ENCODE measurements at regions not wholly inside any gene's neighbourhood (a gene's known extent, or its start where the extent isn't known, plus 50 kb on each side); places are given as distances from the start of the nearest gene placed in this dataset.
"Not testable (repeated sequence)": the region's sequence is repeated elsewhere in the genome, so short reads cannot be mapped to it uniquely, and the experiment has no call there.

GRCh38 chr1:232702911-232703310, 73.0 kb upstream of the SIPA1L2 start:
- ATAC-seq (no peak), DNase-seq (no peak)
- Mint-ChIP-seq H3K4me3 (no peak overlapping the region), H3K27me3 (peaks cover 8% of the 10 kb centered on the region), H3K27ac (no peak overlapping the region), H3K4me1 (no peaks in the 10 kb centered on the region), H3K36me3 (ENCODE audit: low read depth) (no peaks in the 10 kb centered on the region)
- no peaks in the 10 kb centered on the region for H3K9me3 ChIP-seq (ENCODE audit: control insufficient read depth, low read length, poor library complexity, severe bottlenecking)

- H3K9me3 ChIP-seq (ENCODE audit: control insufficient read depth, low read length, poor library complexity, severe bottlenecking), result no peaks in the 10 kb centered on the region
- Mint-ChIP-seq H3K36me3 (ENCODE audit: low read depth) (no peaks in the 10 kb centered on the region), H3K4me3 (no peak overlapping the region), H3K4me1 (no peaks in the 10 kb centered on the region), H3K27ac (no peak overlapping the region), H3K27me3 (peaks cover 8% of the 10 kb centered on the region)
- DNase-seq (no peak), ATAC-seq (no peak)
These were observed 74.3 kb upstream of the SIPA1L2 start for GRCh38 chr1:232704256-232704655.

- DNase-seq (no peak), ATAC-seq (no peak)
- Mint-ChIP-seq H3K36me3 (ENCODE audit: low read depth) (no peaks in the 10 kb centered on the region), H3K27me3 (peaks cover 8% of the 10 kb centered on the region), H3K4me3 (no peak overlapping the region), H3K27ac (no peak overlapping the region), H3K4me1 (no peaks in the 10 kb centered on the region)
- H3K9me3 ChIP-seq (ENCODE audit: control insufficient read depth, low read length, poor library complexity, severe bottlenecking), result no peaks in the 10 kb centered on the region
These were observed 75.1 kb upstream of the SIPA1L2 start for GRCh38 chr1:232704694-232705680.

GRCh38 chr1:232705815-232706575, 76.1 kb upstream of the SIPA1L2 start:
- Mint-ChIP-seq H3K4me1 (no peaks in the 10 kb centered on the region), H3K27ac (no peak overlapping the region), H3K36me3 (ENCODE audit: low read depth) (no peaks in the 10 kb centered on the region), H3K27me3 (peaks cover 8% of the 10 kb centered on the region), H3K4me3 (no peak overlapping the region)
- H3K9me3 ChIP-seq (ENCODE audit: control insufficient read depth, low read length, poor library complexity, severe bottlenecking), result no peaks in the 10 kb centered on the region
- no peak for ATAC-seq
- DNase-seq, result no peak

- Mint-ChIP-seq H3K4me3 (no peak overlapping the region), H3K27ac (no peak overlapping the region), H3K4me1 (no peaks in the 10 kb centered on the region), H3K27me3 (peaks cover 14% of the 10 kb centered on the region), H3K36me3 (ENCODE audit: low read depth) (no peaks in the 10 kb centered on the region)
- no peak for ATAC-seq
- no peaks in the 10 kb centered on the region for H3K9me3 ChIP-seq (ENCODE audit: control insufficient read depth, low read length, poor library complexity, severe bottlenecking)
- no peak for DNase-seq
These were observed 77.2 kb upstream of the SIPA1L2 start for GRCh38 chr1:232707142-232707541.

DNA sequence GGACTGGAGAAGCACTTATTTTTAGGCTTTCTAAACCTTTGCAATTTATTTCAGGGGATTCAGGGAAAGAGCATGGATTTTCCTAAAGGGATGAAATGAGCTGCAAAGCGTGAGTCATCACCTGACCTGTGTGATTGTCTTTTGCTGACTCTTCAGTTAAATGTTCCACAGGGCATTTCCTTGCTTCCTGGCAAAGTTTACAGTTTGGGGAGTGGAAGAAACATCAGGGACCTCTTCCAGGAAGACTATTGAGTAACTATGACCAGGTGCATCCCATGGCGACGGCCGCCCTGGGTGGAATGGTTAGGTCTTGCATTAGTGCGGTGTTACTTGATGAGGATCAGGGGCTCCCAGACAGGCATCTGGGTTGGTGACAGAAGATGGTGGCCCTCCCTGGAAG, 79.5 kb upstream of the SIPA1L2 start:
- no peaks in the 10 kb centered on the region for H3K4me1 Mint-ChIP-seq
- no peaks in the 10 kb centered on the region for H3K36me3 Mint-ChIP-seq (ENCODE audit: low read depth)
- H3K9me3 ChIP-seq (ENCODE audit: control insufficient read depth, low read length, poor library complexity, severe bottlenecking), result no peaks in the 10 kb centered on the region
- peaks cover 6% of the 10 kb centered on the region for H3K27me3 Mint-ChIP-seq
- no peak overlapping the region for H3K27ac Mint-ChIP-seq
- ATAC-seq (no peak), DNase-seq (no peak)
- no peak overlapping the region for H3K4me3 Mint-ChIP-seq

GRCh38 chr1:232711996-232712395, 82.1 kb upstream of the SIPA1L2 start:
- DNase-seq (no peak), ATAC-seq (no peak)
- H3K27me3 Mint-ChIP-seq, result peaks cover 6% of the 10 kb centered on the region
- no peaks in the 10 kb centered on the region for H3K4me1 Mint-ChIP-seq
- H3K4me3 Mint-ChIP-seq, result no peak overlapping the region
- no peaks in the 10 kb centered on the region for H3K36me3 Mint-ChIP-seq (ENCODE audit: low read depth)
- H3K9me3 ChIP-seq (ENCODE audit: control insufficient read depth, low read length, poor library complexity, severe bottlenecking), result no peaks in the 10 kb centered on the region
- no peak overlapping the region for H3K27ac Mint-ChIP-seq

DNA sequence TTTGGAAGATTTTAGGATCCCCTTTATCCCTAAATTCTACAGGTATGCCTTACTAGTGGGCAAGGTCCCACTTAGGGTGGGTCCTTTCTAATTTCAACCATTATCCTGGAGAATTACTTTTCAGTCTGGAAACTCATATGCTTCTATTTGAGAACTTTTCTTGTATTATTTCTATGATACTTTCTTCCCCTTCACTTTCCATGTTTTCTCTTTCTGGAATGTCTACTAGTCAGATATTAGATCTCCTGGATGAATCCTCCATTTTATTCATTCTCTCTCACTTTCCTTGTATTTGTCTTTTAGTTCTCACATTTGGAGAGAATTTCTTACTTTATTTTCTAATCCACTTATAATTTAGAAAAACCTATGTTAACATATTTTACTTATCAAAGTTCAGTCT, 83.9 kb upstream of the SIPA1L2 start:
- H3K4me3 Mint-ChIP-seq, result no peak overlapping the region
- no peaks in the 10 kb centered on the region for H3K4me1 Mint-ChIP-seq
- no peak for DNase-seq
- H3K9me3 ChIP-seq (ENCODE audit: control insufficient read depth, low read length, poor library complexity, severe bottlenecking), result no peaks in the 10 kb centered on the region
- H3K27ac Mint-ChIP-seq, result no peak overlapping the region
- H3K36me3 Mint-ChIP-seq (ENCODE audit: low read depth), result no peaks in the 10 kb centered on the region
- no peak for ATAC-seq
- H3K27me3 Mint-ChIP-seq, result peaks cover 6% of the 10 kb centered on the region

DNA sequence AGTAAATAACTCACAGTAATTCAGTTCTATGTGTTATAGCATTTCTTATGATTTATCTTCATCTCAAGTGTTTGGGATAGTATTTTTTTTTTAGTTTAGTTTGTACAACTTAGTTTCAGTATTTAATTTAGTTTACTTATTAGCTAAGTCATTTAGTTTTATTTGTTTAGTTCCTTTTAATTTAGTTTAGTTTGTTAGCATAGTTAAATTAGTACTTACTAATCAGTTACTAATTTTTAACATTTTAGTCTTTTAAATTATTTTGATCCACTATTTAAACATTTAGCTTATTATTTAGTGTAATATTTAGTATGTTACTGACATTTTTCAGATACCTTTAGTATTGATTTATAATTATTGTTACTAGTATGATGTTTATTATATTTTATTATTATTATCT, 85.2 kb upstream of the SIPA1L2 start:
- H3K9me3 ChIP-seq (ENCODE audit: control insufficient read depth, low read length, poor library complexity, severe bottlenecking), result no peaks in the 10 kb centered on the region

GRCh38 chr1:232717911-232718310, 87.3 kb upstream of the MAP10 start:
- not testable (repeated sequence) for DNase-seq; H3K4me1 Mint-ChIP-seq; H3K27ac Mint-ChIP-seq; H3K4me3 Mint-ChIP-seq; H3K27me3 Mint-ChIP-seq; ATAC-seq; H3K9me3 ChIP-seq (ENCODE audit: control insufficient read depth, low read length, poor library complexity, severe bottlenecking); H3K36me3 Mint-ChIP-seq (ENCODE audit: low read depth)

More for the DNA sequence above, 85.2 kb upstream of the SIPA1L2 start:
- H3K27ac Mint-ChIP-seq, result no peak overlapping the region
- ATAC-seq (no peak), DNase-seq (no peak)
- H3K4me1 Mint-ChIP-seq, result no peaks in the 10 kb centered on the region
- peaks cover 6% of the 10 kb centered on the region for H3K27me3 Mint-ChIP-seq
- H3K36me3 Mint-ChIP-seq (ENCODE audit: low read depth), result peaks cover under 1% of the 10 kb centered on the region
- H3K4me3 Mint-ChIP-seq, result no peak overlapping the region

DNA sequence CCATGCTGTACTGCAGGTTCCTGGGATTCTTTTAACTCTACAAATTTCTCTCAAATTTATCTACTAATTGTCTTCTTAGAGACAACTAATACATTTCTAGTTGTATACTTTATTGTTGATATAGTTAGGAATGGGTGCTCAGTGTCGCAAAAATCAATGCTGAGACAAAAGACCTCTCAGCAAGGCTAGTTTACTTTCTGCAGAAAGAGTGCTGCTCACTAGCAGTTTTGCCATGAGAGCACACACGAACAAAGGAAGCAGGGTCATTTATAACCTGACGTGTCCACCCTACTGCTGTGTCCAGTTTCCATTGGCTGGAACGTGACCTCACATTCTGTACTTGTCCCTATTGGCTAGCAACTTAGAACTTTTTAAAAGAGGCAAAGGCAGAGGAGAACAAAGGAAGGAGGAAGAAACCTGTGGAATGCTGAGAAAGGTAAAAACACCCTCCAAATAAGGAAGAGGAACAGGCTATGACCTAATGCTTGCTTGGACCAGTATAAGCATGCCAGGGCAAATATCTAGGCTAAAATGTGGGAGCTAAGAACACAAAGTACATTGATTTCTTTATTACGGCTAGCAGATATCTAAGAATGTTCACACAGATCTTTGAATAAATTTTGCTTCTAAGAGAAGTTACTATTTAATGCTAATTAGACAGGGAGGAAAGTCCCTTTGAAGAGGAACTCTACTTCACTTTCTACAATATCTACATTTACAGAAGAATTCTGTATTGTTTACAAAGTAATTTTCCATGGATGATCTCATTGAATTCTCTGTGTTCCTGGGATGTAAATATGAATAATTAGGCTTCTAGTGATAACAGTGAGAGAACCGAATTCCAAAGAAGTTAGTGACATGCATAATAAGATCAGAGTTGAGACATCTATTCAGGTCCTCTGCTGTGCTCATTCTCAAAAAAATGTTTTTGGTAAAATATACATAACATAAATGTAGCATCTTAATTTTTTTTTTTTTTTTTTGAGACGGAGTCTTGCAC, 86.0 kb upstream of the MAP10 start:
- H3K27me3 Mint-ChIP-seq, result peaks cover 8% of the 10 kb centered on the region
- no peaks in the 10 kb centered on the region for H3K4me1 Mint-ChIP-seq
- no peaks in the 10 kb centered on the region for H3K9me3 ChIP-seq (ENCODE audit: control insufficient read depth, low read length, poor library complexity, severe bottlenecking)
- H3K36me3 Mint-ChIP-seq (ENCODE audit: low read depth), result peaks cover 4% of the 10 kb centered on the region
- no peak overlapping the region for H3K4me3 Mint-ChIP-seq
- no peak for ATAC-seq
- no peak for DNase-seq
- no peak overlapping the region for H3K27ac Mint-ChIP-seq

GRCh38 chr1:232722626-232723025, 82.6 kb upstream of the MAP10 start:
- no peak for DNase-seq
- H3K9me3 ChIP-seq (ENCODE audit: control insufficient read depth, low read length, poor library complexity, severe bottlenecking), result no peaks in the 10 kb centered on the region
- Mint-ChIP-seq H3K36me3 (ENCODE audit: low read depth) (peaks cover 4% of the 10 kb centered on the region), H3K27ac (no peak overlapping the region), H3K4me1 (peaks cover 9% of the 10 kb centered on the region), H3K4me3 (no peak overlapping the region), H3K27me3 (peaks cover 8% of the 10 kb centered on the region)
- ATAC-seq, result no peak
